ENCODE measurements at regions not wholly inside any gene's neighbourhood (a gene's known extent, or its start where the extent isn't known, plus 50 kb on each side); places are given as distances from the start of the nearest gene placed in this dataset.

DNA sequence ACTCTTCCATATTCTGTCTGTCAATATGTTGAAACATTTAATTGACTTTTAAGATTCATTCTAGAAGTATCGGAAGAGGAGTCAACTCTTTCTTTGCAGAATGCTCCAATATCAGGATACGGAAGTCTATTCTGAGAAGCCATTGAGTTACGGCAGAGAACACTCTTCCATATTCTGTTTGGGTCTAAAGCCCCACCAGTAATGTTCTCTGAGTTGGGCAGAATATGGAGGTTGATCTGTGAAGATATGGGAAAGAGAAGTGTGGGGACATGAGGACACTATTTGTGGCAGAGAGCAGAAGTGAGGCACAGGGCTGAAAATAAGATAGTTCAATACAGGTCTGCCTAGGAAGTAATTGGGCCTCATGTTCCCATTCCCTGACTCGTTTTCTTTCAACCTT lies 300.0 kb downstream of the DIRAS2 start:
- H2AFZ ChIP-seq (ENCODE audit: low read length) = no peak overlapping the region
- H3K27ac ChIP-seq (ENCODE audit: low read depth, low read length) = no peak overlapping the region
- H4K20me1 ChIP-seq (ENCODE audit: insufficient read depth, low read length) = no peaks in the 10 kb centered on the region
- H3K4me3 ChIP-seq (ENCODE audit: insufficient read depth, low read length) = no peak overlapping the region
- TF ChIP-seq CTCF (IDR thresholded peaks at IDR 0.05; ENCODE audit: extremely low read depth, low read depth, low read length) = no peak
- H3K27me3 ChIP-seq (ENCODE audit: insufficient read depth, low read length) = no peaks in the 10 kb centered on the region
- H3K4me1 ChIP-seq (ENCODE audit: insufficient read depth, low read length) = no peaks in the 10 kb centered on the region
- no peaks in the 10 kb centered on the region for H3K36me3 ChIP-seq (ENCODE audit: insufficient read depth, low read length)
- H3K9me3 ChIP-seq (ENCODE audit: low read depth, low read length) = no peaks in the 10 kb centered on the region
- no peaks in the 10 kb centered on the region for H3K79me2 ChIP-seq (ENCODE audit: insufficient read depth, low read length)
- peak; percentile 3 for DNase-seq (ENCODE audit: insufficient read length, low spot score, missing footprints)
- H3K4me2 ChIP-seq (ENCODE audit: insufficient read depth, low read length) = no peak overlapping the region

DNA sequence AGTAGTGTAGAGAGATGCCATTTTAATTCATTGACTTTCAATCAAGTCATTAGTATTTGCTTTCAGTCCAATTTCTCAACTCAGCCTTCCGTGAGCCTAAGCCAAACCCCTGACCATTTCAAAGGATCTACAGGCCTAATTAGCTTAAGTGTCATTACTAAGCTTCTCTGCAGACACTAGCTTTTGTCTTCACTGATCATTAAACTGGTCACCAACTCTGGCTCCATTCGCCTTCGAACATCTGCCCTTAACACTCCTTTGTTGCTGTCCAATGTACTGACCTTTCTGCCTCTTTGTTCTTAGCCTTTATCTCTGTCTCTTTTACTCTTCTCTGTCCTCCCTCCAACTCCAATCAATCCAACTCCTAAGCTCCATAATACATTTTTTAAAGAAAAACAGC lies 299.3 kb downstream of the DIRAS2 start:
- H3K79me2 ChIP-seq (ENCODE audit: insufficient read depth, low read length) = no peaks in the 10 kb centered on the region
- H3K4me1 ChIP-seq (ENCODE audit: insufficient read depth, low read length) = no peaks in the 10 kb centered on the region
- H3K4me3 ChIP-seq (ENCODE audit: insufficient read depth, low read length) = no peak overlapping the region
- TF ChIP-seq CTCF (IDR thresholded peaks at IDR 0.05; ENCODE audit: extremely low read depth, low read depth, low read length) = no peak
- no peak overlapping the region for H3K27ac ChIP-seq (ENCODE audit: low read depth, low read length)
- H3K9me3 ChIP-seq (ENCODE audit: low read depth, low read length) = no peaks in the 10 kb centered on the region
- H3K36me3 ChIP-seq (ENCODE audit: insufficient read depth, low read length) = no peaks in the 10 kb centered on the region
- H4K20me1 ChIP-seq (ENCODE audit: insufficient read depth, low read length) = no peaks in the 10 kb centered on the region
- DNase-seq (ENCODE audit: insufficient read length, low spot score, missing footprints) = no peak
- no peaks in the 10 kb centered on the region for H3K27me3 ChIP-seq (ENCODE audit: insufficient read depth, low read length)
- H2AFZ ChIP-seq (ENCODE audit: low read length) = no peak overlapping the region
- no peak overlapping the region for H3K4me2 ChIP-seq (ENCODE audit: insufficient read depth, low read length)

DNA sequence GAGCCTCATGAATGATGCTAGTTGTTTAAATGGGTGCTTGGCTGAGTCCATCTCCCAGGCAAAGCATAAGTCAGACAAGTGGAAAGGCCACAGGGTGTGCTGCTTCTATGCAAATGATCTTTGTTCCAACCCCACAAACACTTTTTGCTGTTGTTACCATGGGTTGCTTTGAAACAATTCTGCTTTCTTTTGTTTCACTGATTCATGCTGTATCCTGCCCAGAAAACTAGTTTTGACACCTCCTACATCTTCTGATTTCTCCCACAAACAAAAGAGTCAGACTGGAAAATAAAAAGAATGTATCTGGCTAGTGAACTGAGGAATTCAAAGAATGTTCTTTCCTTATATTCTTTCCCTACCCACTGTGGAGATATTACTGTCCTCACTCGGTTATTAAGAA lies 298.6 kb downstream of the DIRAS2 start:
- Histone ChIP-seq H3K9me3 (ENCODE audit: low read depth, low read length) (no peaks in the 10 kb centered on the region), H3K27me3 (ENCODE audit: insufficient read depth, low read length) (no peaks in the 10 kb centered on the region), H3K79me2 (ENCODE audit: insufficient read depth, low read length) (no peaks in the 10 kb centered on the region), H2AFZ (ENCODE audit: low read length) (no peak overlapping the region), H3K27ac (ENCODE audit: low read depth, low read length) (no peak overlapping the region), H3K4me3 (ENCODE audit: insufficient read depth, low read length) (no peak overlapping the region), H3K36me3 (ENCODE audit: insufficient read depth, low read length) (no peaks in the 10 kb centered on the region), H3K4me1 (ENCODE audit: insufficient read depth, low read length) (no peaks in the 10 kb centered on the region), H4K20me1 (ENCODE audit: insufficient read depth, low read length) (no peaks in the 10 kb centered on the region), H3K4me2 (ENCODE audit: insufficient read depth, low read length) (no peak overlapping the region)
- DNase-seq (ENCODE audit: insufficient read length, low spot score, missing footprints) = no peak
- no peak for TF ChIP-seq CTCF (IDR thresholded peaks at IDR 0.05; ENCODE audit: extremely low read depth, low read depth, low read length)

GRCh38 chr9:90365666-90366065 lies 277.0 kb downstream of the DIRAS2 start:
- no peaks in the 10 kb centered on the region for H3K9me3 ChIP-seq (ENCODE audit: low read depth, low read length)
- no peaks in the 10 kb centered on the region for H3K36me3 ChIP-seq (ENCODE audit: insufficient read depth, low read length)
- no peaks in the 10 kb centered on the region for H3K4me1 ChIP-seq (ENCODE audit: insufficient read depth, low read length)
- no peak for DNase-seq (ENCODE audit: insufficient read length, low spot score, missing footprints)
- no peak overlapping the region for H3K4me2 ChIP-seq (ENCODE audit: insufficient read depth, low read length)
- H2AFZ ChIP-seq (ENCODE audit: low read length) = no peak overlapping the region
- no peak overlapping the region for H3K27ac ChIP-seq (ENCODE audit: low read depth, low read length)
- no peaks in the 10 kb centered on the region for H3K27me3 ChIP-seq (ENCODE audit: insufficient read depth, low read length)
- H4K20me1 ChIP-seq (ENCODE audit: insufficient read depth, low read length) = no peaks in the 10 kb centered on the region
- no peak overlapping the region for H3K4me3 ChIP-seq (ENCODE audit: insufficient read depth, low read length)
- no peaks in the 10 kb centered on the region for H3K79me2 ChIP-seq (ENCODE audit: insufficient read depth, low read length)
- TF ChIP-seq CTCF (IDR thresholded peaks at IDR 0.05; ENCODE audit: extremely low read depth, low read depth, low read length) = no peak
